H1 (cell line): ENCODE measurements at regions not wholly inside any gene's neighbourhood (a gene's known extent, or its start where the extent isn't known, plus 50 kb on each side); places are given as distances from the start of the nearest gene placed in this dataset.

ENCODE experiments used
- CTCF ChIA-PET: fragments of 300-600 bp; sonication (Branson Sonifier 250); formaldehyde crosslinking; loops from one replicate; lab custom pipeline; 2021; ENCODE audit not compliant: partially characterized antibody; lab: Charles Lee
- POLR2A ChIA-PET: fragments of 300-600 bp; sonication (Branson Sonifier 250); formaldehyde crosslinking; loops from one replicate; lab custom pipeline; 2021; ENCODE audit warnings: inconsistent platforms; ENCODE audit not compliant: partially characterized antibody; lab: Charles Lee
- DNase-seq, 2 experiments: peaks; one replicate each; pipeline versions ENCODE4 v3.0.0 to v3.0.0-alpha.2; 2010 to 2022; ENCODE audit warnings: low spot score in 2 of 2, low read depth in 1 of 2, mixed read lengths in 1 of 2
- FAIRE-seq: peaks from 2 replicates; lab custom pipeline; 2011; peaks lifted over from hg19 to GRCh38; lab: Jason Lieb, UNC
- H2AFZ ChIP-seq: 2 replicates; pipeline ENCODE4 v1.8.1; 2012; ENCODE audit warnings: low read length, inconsistent platforms
- H2AK5ac ChIP-seq: 2 replicates; pipeline ENCODE4 v1.6.1; 2013; ENCODE audit warnings: low read depth, low read length
- H2BK120ac ChIP-seq: replicated peaks from 2 replicates; pipeline ENCODE3; 2013; ENCODE audit warnings: low read depth, low read length, inconsistent platforms
- H2BK12ac ChIP-seq: 2 replicates; pipeline ENCODE4 v1.6.1; 2013; ENCODE audit warnings: low read depth, low read length
- H2BK15ac ChIP-seq: 2 replicates; pipeline ENCODE4 v1.6.1; 2013; ENCODE audit warnings: low read length
- H2BK20ac ChIP-seq: 2 replicates; pipeline ENCODE4 v1.6.1; 2013; ENCODE audit warnings: low read length
- H2BK5ac ChIP-seq: 2 replicates; pipeline ENCODE4 v1.6.1; 2013; ENCODE audit warnings: low read depth, low read length
- H3K14ac ChIP-seq: 2 replicates; pipeline ENCODE4 v1.6.1; 2013; ENCODE audit warnings: inconsistent platforms; ENCODE audit not compliant: insufficient read length
- H3K18ac ChIP-seq: 2 replicates; pipeline ENCODE4 v1.6.1; 2013; ENCODE audit warnings: low read length; ENCODE audit errors: extremely low read depth
- H3K23ac ChIP-seq: 2 replicates; pipeline ENCODE4 v1.6.1; 2013; ENCODE audit warnings: inconsistent platforms; ENCODE audit not compliant: insufficient read length
- H3K23me2 ChIP-seq: 2 replicates; pipeline ENCODE4 v1.6.1; 2013; ENCODE audit warnings: low read depth, low read length
- H3K27ac ChIP-seq: 2 replicates; pipeline ENCODE4 v1.6.1; 2011; ENCODE audit warnings: low read depth, low read length, inconsistent platforms
- H3K27me3 ChIP-seq, 4 experiments: replicated peaks in 1 of 4; 1 replicate in 1 of 4; 2 replicates in 3 of 4; pipeline versions ENCODE4 v1.6.1 to v1.8.1; 2011 to 2013; ENCODE audit warnings: low read length in 3 of 4, mild to moderate bottlenecking in 3 of 4, inconsistent platforms in 2 of 4, mixed read lengths in 2 of 4, moderate library complexity in 1 of 4; ENCODE audit not compliant: control insufficient read depth in 3 of 4, insufficient read depth in 3 of 4; ENCODE audit errors: extremely low read depth in 1 of 4
- H3K36me3 ChIP-seq, 4 experiments: 2 replicates each; pipeline versions ENCODE4 v1.6.1 to v1.8.1; 2011 to 2013; ENCODE audit warnings: mild to moderate bottlenecking in 4 of 4, low read length in 3 of 4, moderate library complexity in 2 of 4, control low read depth in 1 of 4, inconsistent platforms in 1 of 4; ENCODE audit not compliant: insufficient read depth in 4 of 4, control insufficient read depth in 2 of 4
- H3K4ac ChIP-seq: replicated peaks from 2 replicates; pipeline ENCODE3; 2013; ENCODE audit warnings: low read length, low read depth, mixed read lengths, inconsistent platforms; ENCODE audit not compliant: insufficient read length
- H3K4me1 ChIP-seq, 4 experiments: replicated peaks in 1 of 4; 1 replicate in 1 of 4; 2 replicates in 3 of 4; pipeline versions ENCODE4 v1.6.1 to v1.8.1; 2011 to 2013; ENCODE audit warnings: low read length in 3 of 4, inconsistent platforms in 2 of 4, mixed read lengths in 1 of 4; ENCODE audit not compliant: insufficient read depth in 4 of 4, control insufficient read depth in 3 of 4
- H3K4me2 ChIP-seq, 2 experiments: 2 replicates each; pipeline versions ENCODE4 v1.6.1 to v1.8.1; 2011 to 2013; ENCODE audit warnings: low read depth in 2 of 2, low read length in 2 of 2, control low read depth in 1 of 2, inconsistent platforms in 1 of 2, mild to moderate bottlenecking in 1 of 2; ENCODE audit not compliant: insufficient read depth in 1 of 2
- H3K4me3 ChIP-seq, 4 experiments: fragments of 200-600, 300-600 bp in 1 of 4; sonication (generic), shearing (Covaris generic), sonication (Bioruptor Twin) in 1 of 4; 2 replicates each; pipeline versions ENCODE4 v1.5.1 to v1.8.1; 2011 to 2016; ENCODE audit warnings: low read length in 4 of 4, low read depth in 3 of 4, control low read depth in 2 of 4, inconsistent platforms in 2 of 4, mild to moderate bottlenecking in 2 of 4, mixed read lengths in 1 of 4, moderate library complexity in 1 of 4; ENCODE audit not compliant: insufficient read depth in 2 of 4; ENCODE audit errors: extremely low read depth in 1 of 4
- H3K56ac ChIP-seq: replicated peaks from 2 replicates; pipeline ENCODE3; 2013; ENCODE audit warnings: low read depth, mild to moderate bottlenecking, mixed read lengths, low read length, inconsistent platforms; ENCODE audit not compliant: insufficient read length
- H3K79me1 ChIP-seq: 2 replicates; pipeline ENCODE4 v1.6.1; 2013; ENCODE audit warnings: low read depth, low read length, control low read depth
- H3K79me2 ChIP-seq, 2 experiments: 2 replicates each; pipeline versions ENCODE4 v1.6.1 to v1.8.1; 2012 to 2013; ENCODE audit warnings: low read length in 2 of 2, mild to moderate bottlenecking in 2 of 2, inconsistent platforms in 1 of 2; ENCODE audit not compliant: insufficient read depth in 2 of 2, control insufficient read depth in 1 of 2
- H3K9ac ChIP-seq, 4 experiments: replicated peaks in 1 of 4; 1 replicate in 1 of 4; 2 replicates in 3 of 4; pipeline versions ENCODE4 v1.6.1 to v1.8.1; 2011 to 2013; ENCODE audit warnings: low read depth in 3 of 4, low read length in 3 of 4, control low read depth in 2 of 4, mild to moderate bottlenecking in 2 of 4, moderate library complexity in 2 of 4, inconsistent platforms in 1 of 4; ENCODE audit errors: extremely low read depth in 1 of 4
- H3K9me3 ChIP-seq, 2 experiments: 2 replicates each; pipeline versions ENCODE4 v1.6.1 to v1.8.1; 2012 to 2013; ENCODE audit warnings: mild to moderate bottlenecking in 2 of 2, moderate library complexity in 2 of 2, control low read depth in 1 of 2, inconsistent platforms in 1 of 2, low read depth in 1 of 2, low read length in 1 of 2, mixed read lengths in 1 of 2; ENCODE audit not compliant: insufficient read depth in 2 of 2
- H4K20me1 ChIP-seq, 2 experiments: replicated peaks in 1 of 2; 2 replicates each; pipeline versions ENCODE3 to v1.8.1; 2011 to 2013; ENCODE audit warnings: inconsistent platforms in 2 of 2, low read length in 2 of 2, mild to moderate bottlenecking in 1 of 2; ENCODE audit not compliant: insufficient read depth in 2 of 2, control insufficient read depth in 1 of 2
- H4K5ac ChIP-seq: 2 replicates; pipeline ENCODE4 v1.6.1; 2013; ENCODE audit warnings: low read length, low read depth, mixed read lengths, inconsistent platforms; ENCODE audit not compliant: insufficient read length
- H4K8ac ChIP-seq: 2 replicates; pipeline ENCODE4 v1.8.0; 2013; ENCODE audit warnings: mild to moderate bottlenecking, moderate library complexity, low read length, inconsistent platforms; ENCODE audit not compliant: insufficient read depth; ENCODE audit errors: extremely low read depth
- H4K91ac ChIP-seq: replicated peaks from 2 replicates; pipeline ENCODE3; 2013; ENCODE audit warnings: low read length, mixed read lengths, inconsistent platforms; ENCODE audit not compliant: insufficient read length
- BACH1 ChIP-seq: IDR thresholded peaks from 2 replicates; pipeline ENCODE4 v1.6.1; 2012; ENCODE audit warnings: low read length, improper control_type of control experiment
- EGR1 ChIP-seq: IDR thresholded peaks from 2 replicates; pipeline ENCODE4 v1.6.1; 2011; ENCODE audit warnings: low read depth, low read length, borderline replicate concordance
- SAP30 ChIP-seq: fragments of 300-600 bp; sonication (generic); IDR thresholded peaks from 2 replicates; pipeline ENCODE4 v1.7.1; 2012; ENCODE audit warnings: low read length, moderate library complexity, mild to moderate bottlenecking, inconsistent platforms; ENCODE audit not compliant: insufficient read depth, insufficient replicate concordance
- WGBS, 2 experiments: shearing (Covaris generic) in 1 of 2; methylation state at CpG; one replicate each; pipeline versions ENCODE4 v1.1.6 to v1.1.7; 2013 to 2015; ENCODE audit warnings: low lambda C conversion rate in 2 of 2, mixed read lengths in 2 of 2, inconsistent platforms in 1 of 2, low coverage in 1 of 2, missing lambda C conversion rate in 1 of 2; ENCODE audit not compliant: insufficient replicate concordance in 2 of 2, insufficient coverage in 1 of 2, insufficient read length in 1 of 2; ENCODE audit errors: extremely low coverage in 1 of 2, missing lambda C conversion rate in 1 of 2; 5-methylcytosine and 5-hydroxymethylcytosine counted together
- TF ChIP-seq, protein P1 (sequence below): IDR thresholded peaks from 2 replicates; pipeline ENCODE4 v1.6.1; 2012; ENCODE audit warnings: inconsistent platforms

DNA sequence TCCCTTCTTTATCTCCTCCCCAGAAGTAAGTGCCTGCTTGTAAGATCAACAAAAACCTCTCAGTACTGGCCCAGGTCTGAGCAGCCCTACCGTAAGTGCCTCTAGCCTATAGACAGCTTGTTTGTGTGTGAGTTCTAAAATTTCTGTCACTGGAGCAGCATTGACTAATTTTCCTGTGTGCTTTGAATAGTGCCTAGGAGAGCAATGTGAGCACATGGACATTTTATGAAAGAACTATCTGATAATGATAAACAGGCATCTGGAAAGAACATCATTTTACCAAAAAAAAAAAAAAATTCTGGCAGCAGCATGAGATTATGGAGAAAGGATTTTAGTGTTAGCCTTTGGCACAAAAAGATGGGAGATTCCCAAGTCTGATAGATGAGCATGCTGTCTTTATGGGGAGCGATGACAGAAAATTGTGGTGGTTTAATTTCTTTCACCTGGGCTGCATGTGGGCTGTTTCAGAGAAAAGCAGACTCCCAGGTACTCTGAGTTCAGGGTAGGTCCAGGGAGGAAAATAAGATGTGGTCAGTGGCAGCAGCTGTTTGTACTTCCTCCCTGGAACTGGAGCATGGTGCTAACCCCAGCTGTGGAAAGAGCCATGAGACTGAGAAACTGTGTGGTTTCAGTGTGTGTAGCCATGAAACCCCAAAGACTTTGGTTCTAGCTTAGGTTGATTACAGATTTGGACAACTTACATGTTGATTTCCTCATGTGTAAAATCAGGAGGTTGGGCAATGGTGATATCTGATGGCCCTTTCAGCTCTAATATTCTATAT, 419.9 kb downstream of the NTRK2 start:
- Histone ChIP-seq H3K4me2 (no peak overlapping the region), H3K79me1 (no peaks in the 10 kb centered on the region), H3K23ac (no peak overlapping the region), H3K36me3 (no peaks in the 10 kb centered on the region), H2AFZ (no peak overlapping the region), H2BK12ac (no peak overlapping the region), H2BK5ac (no peak overlapping the region), H4K20me1 (no peaks in the 10 kb centered on the region), H3K27ac (no peak overlapping the region), H4K5ac (no peak overlapping the region), H3K4ac (no peak overlapping the region), H3K4me1 (peaks cover 0 to 3% (median 0%) of the 10 kb centered on the region in 4 experiments; a peak in 1 of 7 replicates), H2BK20ac (no peak overlapping the region), H4K91ac (no peak overlapping the region), H2BK120ac (no peak overlapping the region), H3K9me3 (0 out of 4 replicates have a peak, but pooled peaks cover 0 to 2% of the 10 kb centered on the region in 2 experiments), H3K18ac (no peak overlapping the region), H3K4me3 (no peak overlapping the region), H3K56ac (no peak overlapping the region), H3K79me2 (no peaks in the 10 kb centered on the region), H3K23me2 (no peaks in the 10 kb centered on the region; the same call in 1 of the 2 replicates), H3K27me3 (no peaks in the 10 kb centered on the region), H4K8ac (no peak overlapping the region), H2AK5ac (no peak overlapping the region), H2BK15ac (no peak overlapping the region), H3K14ac (no peak overlapping the region), H3K9ac (no peak overlapping the region)
- DNase-seq (no peak), FAIRE-seq (no peak)
- 93% methylated on average over 2 of the region's 2 CpGs; no CpG with 5 or more reads in 1 of the 2 experiments for WGBS, 2 experiments
- ChIA-PET CTCF (interaction anchor here (1.0 to 1.2 kb wide), 3 partner anchors 10 to 46 kb away, joined by 3 to 4 read pairs (median 3); no protein-coding TSS in a partner anchor), POLR2A (interaction anchor here (0.6 to 0.8 kb wide), 2 partner anchors 123 to 133 kb away, joined by 3 read pairs; no protein-coding TSS in a partner anchor)
- TF ChIP-seq SAP30 (no peak), BACH1 (no peak), EGR1 (no peak)
- TF ChIP-seq, protein P1, sequence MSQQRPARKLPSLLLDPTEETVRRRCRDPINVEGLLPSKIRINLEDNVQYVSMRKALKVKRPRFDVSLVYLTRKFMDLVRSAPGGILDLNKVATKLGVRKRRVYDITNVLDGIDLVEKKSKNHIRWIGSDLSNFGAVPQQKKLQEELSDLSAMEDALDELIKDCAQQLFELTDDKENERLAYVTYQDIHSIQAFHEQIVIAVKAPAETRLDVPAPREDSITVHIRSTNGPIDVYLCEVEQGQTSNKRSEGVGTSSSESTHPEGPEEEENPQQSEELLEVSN: no peak
